Uterus (tissue), 2 donors: ENCODE measurements at regions not wholly inside any gene's neighbourhood (a gene's known extent, or its start where the extent isn't known, plus 50 kb on each side); places are given as distances from the start of the nearest gene placed in this dataset.

Source experiments
- POLR2A ChIP-seq, 2 donors: fragments of 450-650 bp; IDR thresholded peaks; one replicate each; pipeline ENCODE4 v1.6.1; 2016; ENCODE audit warnings: antibody characterized with exemption in 2 of 2, mild to moderate bottlenecking in 1 of 2, moderate library complexity in 1 of 2
- TF ChIP-seq, protein P1 (sequence below), 4 experiments: fragments of 200-600 bp in 2 of 4; fragments of 450-650 bp in 2 of 4; sonication (generic) in 2 of 4; IDR thresholded peaks; one replicate each; pipeline ENCODE4 v1.5.1; 2016 to 2019; ENCODE audit warnings: antibody characterized with exemption in 4 of 4, mild to moderate bottlenecking in 2 of 4, moderate library complexity in 1 of 4

- TF ChIP-seq, protein P1, sequence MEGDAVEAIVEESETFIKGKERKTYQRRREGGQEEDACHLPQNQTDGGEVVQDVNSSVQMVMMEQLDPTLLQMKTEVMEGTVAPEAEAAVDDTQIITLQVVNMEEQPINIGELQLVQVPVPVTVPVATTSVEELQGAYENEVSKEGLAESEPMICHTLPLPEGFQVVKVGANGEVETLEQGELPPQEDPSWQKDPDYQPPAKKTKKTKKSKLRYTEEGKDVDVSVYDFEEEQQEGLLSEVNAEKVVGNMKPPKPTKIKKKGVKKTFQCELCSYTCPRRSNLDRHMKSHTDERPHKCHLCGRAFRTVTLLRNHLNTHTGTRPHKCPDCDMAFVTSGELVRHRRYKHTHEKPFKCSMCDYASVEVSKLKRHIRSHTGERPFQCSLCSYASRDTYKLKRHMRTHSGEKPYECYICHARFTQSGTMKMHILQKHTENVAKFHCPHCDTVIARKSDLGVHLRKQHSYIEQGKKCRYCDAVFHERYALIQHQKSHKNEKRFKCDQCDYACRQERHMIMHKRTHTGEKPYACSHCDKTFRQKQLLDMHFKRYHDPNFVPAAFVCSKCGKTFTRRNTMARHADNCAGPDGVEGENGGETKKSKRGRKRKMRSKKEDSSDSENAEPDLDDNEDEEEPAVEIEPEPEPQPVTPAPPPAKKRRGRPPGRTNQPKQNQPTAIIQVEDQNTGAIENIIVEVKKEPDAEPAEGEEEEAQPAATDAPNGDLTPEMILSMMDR (IDR thresholded peaks at IDR 0.05), result no peak
- no peak for TF ChIP-seq POLR2A (IDR thresholded peaks at IDR 0.05)
These were observed 188.4 kb upstream of the PWP1 start for GRCh38 chr12:107497231-107497630.
